ENCODE measurements at regions not wholly inside any gene's neighbourhood (a gene's known extent, or its start where the extent isn't known, plus 50 kb on each side); places are given as distances from the start of the nearest gene placed in this dataset.
"Not testable (repeated sequence)": the region's sequence is repeated elsewhere in the genome, so short reads cannot be mapped to it uniquely, and the experiment has no call there.

GRCh38 chr13:28572871-28573270, 77.9 kb upstream of the FLT1 start:
- no peak for DNase-seq

GRCh38 chr13:28570356-28570755, 75.4 kb upstream of the FLT1 start:
- DNase-seq, result not testable (repeated sequence)

DNA sequence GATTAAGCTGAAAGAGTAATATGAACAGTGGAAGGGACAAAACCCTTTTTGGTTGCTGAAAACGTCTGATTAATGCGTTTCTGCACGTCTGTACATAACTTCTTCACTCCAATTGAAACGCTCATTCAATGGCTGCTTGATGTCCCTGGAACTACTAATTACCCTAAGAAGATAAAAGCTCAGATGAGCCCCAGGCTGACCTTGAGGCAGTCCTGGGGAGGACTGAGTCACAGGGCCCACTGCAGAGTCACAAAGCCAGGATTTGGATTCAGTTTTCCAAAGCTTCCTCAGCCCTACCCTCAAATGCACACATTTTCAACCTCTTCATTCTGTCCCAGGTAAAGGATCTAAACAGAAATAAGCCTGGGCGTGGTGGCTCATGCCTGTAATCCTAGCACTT, 75.0 kb upstream of the FLT1 start:
- DNase-seq, result no peak

- DNase-seq, result no peak
Observed at GRCh38 chr13:28568286-28568685, 73.4 kb upstream of the FLT1 start.

DNA sequence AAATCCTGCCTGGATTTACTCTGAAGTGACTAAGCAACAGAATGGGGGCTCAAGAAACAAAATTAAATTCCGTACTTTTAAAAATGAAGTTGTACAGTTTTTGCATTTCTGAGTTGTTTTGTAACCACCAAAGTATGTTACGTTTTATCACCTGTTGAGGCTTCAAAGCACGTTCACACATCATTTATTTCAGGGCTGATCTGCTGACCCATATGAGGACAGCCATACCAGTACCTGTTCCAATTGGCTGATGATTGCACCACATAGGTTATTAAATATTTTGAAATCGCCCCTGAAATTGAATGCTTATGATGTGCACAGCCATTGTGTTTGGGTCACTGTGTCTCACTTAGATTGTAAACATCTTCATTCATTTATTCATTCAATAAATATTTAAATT, 72.0 kb upstream of the FLT1 start:
- DNase-seq, result no peak

- no peak for DNase-seq
Observed at GRCh38 chr13:28566283-28566682, 71.4 kb upstream of the FLT1 start.

GRCh38 chr13:28564030-28564429, 69.1 kb upstream of the FLT1 start:
- no peak for DNase-seq

DNA sequence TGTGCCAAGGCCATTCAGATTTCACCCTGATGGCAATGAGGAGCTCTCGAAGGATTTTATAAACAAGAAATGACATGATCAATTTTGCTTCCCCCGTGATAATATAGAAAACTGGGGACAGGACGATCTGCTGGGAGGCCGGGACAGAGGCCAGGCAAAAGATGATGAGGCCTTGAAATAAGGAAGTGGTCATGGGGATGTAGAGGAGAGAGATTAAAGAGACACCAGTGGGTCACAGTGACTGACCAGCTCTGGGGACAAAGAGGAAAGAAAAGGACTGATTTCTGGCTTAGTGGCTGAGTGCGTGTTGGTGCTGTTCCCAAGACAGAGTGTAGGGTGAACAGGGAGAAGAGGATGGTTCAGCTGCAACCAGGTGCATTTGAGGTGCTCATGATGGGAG, 68.7 kb upstream of the FLT1 start:
- DNase-seq, result no peak

- no peak for DNase-seq
Observed at GRCh38 chr13:28560612-28561011, 65.7 kb upstream of the FLT1 start.

DNA sequence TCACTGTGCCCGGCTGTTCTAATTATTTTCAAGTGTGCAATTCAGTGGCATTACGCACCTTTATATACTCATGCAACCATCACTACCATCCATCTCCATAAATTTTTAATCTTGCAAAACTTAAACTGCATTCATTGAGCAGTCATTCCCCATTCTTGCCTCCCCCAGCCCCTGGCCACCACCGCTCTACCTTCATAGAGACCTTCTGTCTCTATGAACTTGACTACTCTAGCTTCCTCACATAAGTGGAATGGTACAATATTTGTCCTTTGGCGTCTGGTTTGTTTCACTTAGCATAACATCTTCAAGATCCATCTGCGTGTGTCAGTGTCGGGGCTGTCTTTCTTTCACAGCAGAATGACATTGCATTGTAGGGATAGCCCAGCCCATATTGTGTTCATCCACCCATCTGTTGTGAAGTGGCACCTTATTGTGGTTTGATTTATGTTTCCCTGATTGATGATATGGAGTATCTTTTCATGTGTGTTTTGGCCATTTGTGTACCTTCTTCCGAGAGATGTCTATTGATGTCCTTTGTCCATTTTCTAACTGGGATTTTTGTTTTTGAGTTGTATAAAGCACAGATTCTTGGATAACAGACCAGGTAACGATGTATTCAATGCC, 64.8 kb upstream of the FLT1 start:
- no peak for DNase-seq

DNA sequence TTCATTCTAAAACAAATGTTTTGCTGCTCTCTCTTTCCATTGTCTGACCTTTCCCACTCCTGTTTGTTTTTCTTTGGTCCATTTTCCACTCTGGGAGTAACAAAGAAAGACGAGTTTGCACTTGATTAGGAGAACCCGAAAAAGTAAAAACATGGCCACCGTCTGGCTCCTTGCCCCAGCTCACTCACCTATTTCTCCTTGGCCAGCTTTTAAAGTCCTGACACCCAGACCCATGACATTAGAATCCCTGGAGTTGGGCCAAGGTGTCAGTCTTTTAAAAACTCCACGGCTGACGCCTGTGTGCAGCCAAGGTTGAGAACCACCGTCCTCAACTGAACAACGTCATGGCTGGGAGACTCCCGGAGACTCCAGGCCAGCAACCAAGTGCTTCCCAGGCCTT, 63.6 kb upstream of the FLT1 start:
- no peak for DNase-seq

DNA sequence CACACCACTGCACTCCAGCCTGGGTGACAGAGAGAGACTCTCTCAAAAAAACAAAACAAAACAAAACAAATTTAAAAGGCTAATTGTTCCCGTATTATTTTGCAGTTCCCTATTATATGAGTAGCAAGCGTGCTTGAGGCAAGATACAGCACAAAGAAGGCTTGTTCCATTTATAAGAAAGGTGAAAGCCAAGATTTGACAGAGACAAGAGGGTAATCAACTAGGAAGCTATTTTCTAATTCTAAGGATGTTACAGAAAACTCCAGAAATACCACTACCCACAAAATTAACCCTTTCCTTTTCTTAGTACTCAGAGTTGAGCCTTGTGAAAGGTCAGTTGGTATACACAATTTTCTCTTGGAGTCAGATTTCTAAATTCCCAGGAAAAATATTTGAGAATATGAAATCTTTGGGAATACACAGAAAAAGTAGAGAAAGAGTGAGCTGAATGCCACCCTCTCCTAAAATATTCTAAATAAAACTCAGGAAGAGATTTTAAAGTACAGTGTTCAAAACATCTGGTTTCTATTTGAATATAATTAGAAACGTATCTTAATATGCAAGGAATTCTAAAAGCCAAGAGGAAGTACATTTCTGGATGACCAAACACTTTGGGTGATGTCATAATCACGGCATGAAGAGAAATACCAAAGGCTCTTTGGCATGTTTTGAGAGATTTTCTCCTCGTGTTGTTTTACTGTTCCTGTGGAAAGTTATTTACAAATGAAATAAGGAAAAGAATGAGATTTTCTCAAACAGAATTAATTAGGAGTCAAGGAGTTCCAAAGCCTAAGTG, 63.0 kb upstream of the FLT1 start:
- DNase-seq, result no peak

DNA sequence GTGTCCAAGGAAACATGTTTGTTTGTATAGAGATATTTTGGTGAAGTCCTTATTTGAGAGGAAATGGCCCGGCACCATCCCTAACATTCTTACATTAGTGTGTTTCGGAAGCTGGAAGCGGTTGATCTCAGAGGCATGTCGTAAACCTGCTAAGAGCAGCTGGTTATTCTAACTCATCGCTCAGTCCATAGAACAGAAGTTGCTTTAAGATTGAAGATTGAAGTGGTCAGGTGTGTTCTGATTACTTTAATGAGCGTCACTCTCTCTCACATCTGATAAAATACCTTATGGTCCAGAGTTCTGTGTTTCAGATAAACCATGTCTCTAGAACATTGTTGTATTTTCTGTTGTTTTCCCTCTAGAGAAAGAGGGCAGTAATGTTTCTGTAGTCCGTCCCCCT, 60.2 kb upstream of the FLT1 start:
- DNase-seq, result no peak

GRCh38 chr13:28553971-28554370, 59.0 kb upstream of the FLT1 start:
- no peak for DNase-seq

- DNase-seq, result no peak
Observed at GRCh38 chr13:28552288-28552687, 57.4 kb upstream of the FLT1 start.

- DNase-seq, result no peak
Observed at GRCh38 chr13:28551498-28551895, 56.6 kb upstream of the FLT1 start.

DNA sequence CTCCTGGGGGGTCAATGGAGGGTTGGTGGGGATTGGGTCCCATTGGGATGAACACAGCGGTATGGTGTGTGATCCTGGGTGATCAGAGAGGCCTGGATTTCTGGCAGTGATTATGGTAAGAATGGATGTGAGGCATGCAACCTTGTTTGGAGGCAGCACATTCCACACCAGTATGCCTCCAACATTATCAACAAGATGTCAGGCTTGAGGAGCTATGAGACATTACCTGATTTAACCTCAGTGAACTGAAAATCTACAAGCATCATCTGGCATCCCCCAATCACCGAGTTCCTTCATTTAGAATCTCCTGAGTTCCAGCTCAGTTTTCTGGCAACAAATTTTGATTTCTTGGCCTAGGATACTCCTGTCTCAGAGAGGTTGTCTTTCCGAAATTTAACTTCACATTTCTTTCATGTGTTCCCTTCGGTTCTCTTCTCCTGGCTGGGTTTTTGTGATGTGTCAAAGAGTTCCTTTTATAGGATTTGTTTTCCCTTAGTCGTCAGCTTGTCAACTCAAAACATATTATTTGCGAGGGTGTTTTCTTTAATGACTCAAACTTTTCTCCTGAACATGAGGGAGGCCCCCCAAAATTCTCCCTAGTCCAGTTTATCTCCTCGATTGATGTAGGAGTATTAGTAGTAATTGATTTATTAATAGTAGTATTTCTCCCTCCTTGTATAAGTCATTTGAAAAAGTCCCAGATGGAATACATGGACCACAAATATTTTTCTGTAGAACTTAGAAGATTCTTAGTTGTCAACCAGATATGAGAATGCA, 56.0 kb upstream of the FLT1 start:
- no peak for DNase-seq

GRCh38 chr13:28550091-28550490, 55.2 kb upstream of the FLT1 start:
- no peak for DNase-seq

- no peak for DNase-seq
Observed at GRCh38 chr13:28548872-28549271, 53.9 kb upstream of the FLT1 start.

DNA sequence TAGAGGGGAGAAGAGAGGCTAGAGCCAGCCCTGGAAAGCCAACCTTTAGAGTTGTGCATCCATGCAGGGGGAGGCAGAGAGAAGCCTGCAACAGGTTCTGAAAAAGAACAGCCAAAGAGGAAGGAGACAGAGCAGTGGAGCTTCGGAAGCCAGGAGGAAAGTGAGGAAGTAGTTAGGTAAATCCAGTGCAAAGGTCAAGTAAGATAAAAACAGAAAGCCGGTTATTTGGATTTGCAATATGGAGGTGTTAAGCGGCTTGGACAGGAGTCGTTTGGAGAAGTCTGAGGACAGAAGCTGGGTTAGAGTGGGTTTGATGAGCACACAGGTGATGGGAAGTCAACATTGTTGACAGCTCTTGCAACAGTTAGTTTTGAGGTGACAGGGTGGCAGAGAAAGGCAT, 53.5 kb upstream of the FLT1 start:
- no peak for DNase-seq

DNA sequence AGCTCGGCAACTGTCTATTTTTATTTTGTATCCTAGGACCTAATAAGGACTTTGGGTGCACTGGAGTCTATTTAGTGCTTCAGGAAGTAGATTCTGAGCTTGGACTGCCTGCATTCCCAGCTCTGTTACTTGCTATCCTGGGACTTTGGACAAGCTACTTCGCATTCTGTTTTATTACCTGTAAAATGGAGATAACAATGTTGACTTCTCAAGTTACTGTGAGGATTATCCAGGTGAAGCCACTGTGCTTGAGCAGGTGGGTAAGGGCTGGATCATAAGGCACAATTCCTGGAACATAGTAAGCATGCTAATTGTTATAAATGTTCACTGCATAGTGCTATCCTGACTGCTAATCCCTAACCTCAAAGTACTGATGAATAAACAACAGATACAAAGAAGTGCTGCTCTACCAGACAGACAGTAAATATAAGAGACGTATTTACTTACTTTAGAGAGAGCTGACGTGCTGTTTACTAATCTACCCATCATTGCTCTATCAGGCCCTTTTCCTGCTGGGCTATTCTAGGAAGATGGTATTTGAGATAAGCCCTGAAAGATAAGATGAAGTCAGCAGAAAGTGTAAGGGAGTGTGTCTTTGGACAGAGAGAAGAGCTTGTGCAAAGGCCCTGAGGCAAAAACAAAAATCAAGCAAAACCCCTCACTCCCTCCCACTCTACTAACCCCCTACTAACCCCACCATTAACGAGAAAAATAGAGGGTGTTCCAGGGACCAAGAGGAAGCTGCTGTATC, 50.8 kb upstream of the FLT1 start:
- DNase-seq, result no peak
